ENCODE measurements at regions not wholly inside any gene's neighbourhood (a gene's known extent, or its start where the extent isn't known, plus 50 kb on each side); places are given as distances from the start of the nearest gene placed in this dataset.

GRCh38 chr10:58936364-58936763, 240.1 kb upstream of the PHYHIPL start:
- H3K36me3 ChIP-seq: no peaks in the 10 kb centered on the region
- intact Hi-C loops (cut with DNase I; ENCODE audit: low total_unique reads): no loop called here
- no peak overlapping the region for H3K4me3 ChIP-seq
- no peaks in the 10 kb centered on the region for H3K27me3 ChIP-seq
- TF ChIP-seq POLR2A (IDR thresholded peaks at IDR 0.05): no peak
- H3K4me1 ChIP-seq: no peaks in the 10 kb centered on the region
- no peak overlapping the region for H3K27ac ChIP-seq
- H3K9me3 ChIP-seq: no peaks in the 10 kb centered on the region
- WGBS, 5 donors: 70 to 92% (median 80%) methylated on average over 3 of the region's 3 CpGs
- DNase-seq: no peak

GRCh38 chr10:58937423-58937822, 239.0 kb upstream of the PHYHIPL start:
- no peak for TF ChIP-seq POLR2AphosphoS5 (IDR thresholded peaks at IDR 0.05)
- TF ChIP-seq, protein P1, sequence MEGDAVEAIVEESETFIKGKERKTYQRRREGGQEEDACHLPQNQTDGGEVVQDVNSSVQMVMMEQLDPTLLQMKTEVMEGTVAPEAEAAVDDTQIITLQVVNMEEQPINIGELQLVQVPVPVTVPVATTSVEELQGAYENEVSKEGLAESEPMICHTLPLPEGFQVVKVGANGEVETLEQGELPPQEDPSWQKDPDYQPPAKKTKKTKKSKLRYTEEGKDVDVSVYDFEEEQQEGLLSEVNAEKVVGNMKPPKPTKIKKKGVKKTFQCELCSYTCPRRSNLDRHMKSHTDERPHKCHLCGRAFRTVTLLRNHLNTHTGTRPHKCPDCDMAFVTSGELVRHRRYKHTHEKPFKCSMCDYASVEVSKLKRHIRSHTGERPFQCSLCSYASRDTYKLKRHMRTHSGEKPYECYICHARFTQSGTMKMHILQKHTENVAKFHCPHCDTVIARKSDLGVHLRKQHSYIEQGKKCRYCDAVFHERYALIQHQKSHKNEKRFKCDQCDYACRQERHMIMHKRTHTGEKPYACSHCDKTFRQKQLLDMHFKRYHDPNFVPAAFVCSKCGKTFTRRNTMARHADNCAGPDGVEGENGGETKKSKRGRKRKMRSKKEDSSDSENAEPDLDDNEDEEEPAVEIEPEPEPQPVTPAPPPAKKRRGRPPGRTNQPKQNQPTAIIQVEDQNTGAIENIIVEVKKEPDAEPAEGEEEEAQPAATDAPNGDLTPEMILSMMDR (IDR thresholded peaks at IDR 0.05): no peak
- TF ChIP-seq EP300 (IDR thresholded peaks at IDR 0.05): no peak
- no peak for TF ChIP-seq POLR2A (IDR thresholded peaks at IDR 0.05)
- Histone ChIP-seq H3K4me1 (no peaks in the 10 kb centered on the region), H3K4me3 (no peak overlapping the region), H3K27me3 (no peaks in the 10 kb centered on the region), H3K9me3 (no peaks in the 10 kb centered on the region), H3K36me3 (no peaks in the 10 kb centered on the region), H3K27ac (no peak overlapping the region)
- intact Hi-C loops (cut with DNase I; ENCODE audit: low total_unique reads): no loop called here
- no peak for DNase-seq
- WGBS, 5 donors: 89 to 93% (median 90%) methylated on average over 9 of the region's 9 CpGs

GRCh38 chr10:58942724-58943123, 233.7 kb upstream of the PHYHIPL start:
- intact Hi-C loops (cut with DNase I; ENCODE audit: low total_unique reads): no loop called here

GRCh38 chr10:58943256-58943890, 233.1 kb upstream of the PHYHIPL start:
- no peaks in the 10 kb centered on the region for H3K4me1 ChIP-seq
- 85 to 97% (median 86%) methylated on average over 1 of the region's 1 CpG for WGBS, 5 donors
- DNase-seq: no peak
- TF ChIP-seq, protein P1 (IDR thresholded peaks at IDR 0.05): no peak
- TF ChIP-seq POLR2AphosphoS5 (IDR thresholded peaks at IDR 0.05) (no peak), EP300 (IDR thresholded peaks at IDR 0.05) (no peak)
- H3K4me3 ChIP-seq: no peak overlapping the region
- H3K27me3 ChIP-seq: no peaks in the 10 kb centered on the region
- H3K36me3 ChIP-seq: no peaks in the 10 kb centered on the region
- intact Hi-C loops (cut with DNase I; ENCODE audit: low total_unique reads): no loop called here
- H3K9me3 ChIP-seq: no peaks in the 10 kb centered on the region
- no peak overlapping the region for H3K27ac ChIP-seq

More at GRCh38 chr10:58942724-58943123, 233.7 kb upstream of the PHYHIPL start:
- Histone ChIP-seq H3K36me3 (no peaks in the 10 kb centered on the region), H3K4me1 (no peaks in the 10 kb centered on the region), H3K27me3 (no peaks in the 10 kb centered on the region), H3K9me3 (no peaks in the 10 kb centered on the region), H3K4me3 (no peak overlapping the region), H3K27ac (no peak overlapping the region)
- no peak for DNase-seq
- TF ChIP-seq, protein P1 (IDR thresholded peaks at IDR 0.05): no peak
- TF ChIP-seq POLR2AphosphoS5 (IDR thresholded peaks at IDR 0.05): no peak
- TF ChIP-seq POLR2A (IDR thresholded peaks at IDR 0.05): no peak
- no peak for TF ChIP-seq EP300 (IDR thresholded peaks at IDR 0.05)

- H3K4me1 ChIP-seq: no peaks in the 10 kb centered on the region
These were observed 232.5 kb upstream of the PHYHIPL start for GRCh38 chr10:58943960-58944359.

More at GRCh38 chr10:58943960-58944359, 232.5 kb upstream of the PHYHIPL start:
- TF ChIP-seq POLR2A (IDR thresholded peaks at IDR 0.05): no peak
- no peak for TF ChIP-seq EP300 (IDR thresholded peaks at IDR 0.05)
- TF ChIP-seq, protein P1 (IDR thresholded peaks at IDR 0.05): no peak
- Histone ChIP-seq H3K27me3 (no peaks in the 10 kb centered on the region), H3K4me3 (no peak overlapping the region), H3K9me3 (no peaks in the 10 kb centered on the region), H3K36me3 (no peaks in the 10 kb centered on the region), H3K27ac (no peak overlapping the region)
- no peak for DNase-seq
- intact Hi-C loops (cut with DNase I; ENCODE audit: low total_unique reads): no loop called here
